HG03039 (cell line): ENCODE measurements at regions not wholly inside any gene's neighbourhood (a gene's known extent, or its start where the extent isn't known, plus 50 kb on each side); places are given as distances from the start of the nearest gene placed in this dataset.

Experiments used
- ATAC-seq: cut with Tn5 transposase; IDR thresholded peaks from one replicate; pipeline ENCODE4 v1.9.1; 2021; ENCODE audit warnings: mild to moderate bottlenecking, moderate library complexity; ENCODE audit not compliant: unreplicated experiment

DNA sequence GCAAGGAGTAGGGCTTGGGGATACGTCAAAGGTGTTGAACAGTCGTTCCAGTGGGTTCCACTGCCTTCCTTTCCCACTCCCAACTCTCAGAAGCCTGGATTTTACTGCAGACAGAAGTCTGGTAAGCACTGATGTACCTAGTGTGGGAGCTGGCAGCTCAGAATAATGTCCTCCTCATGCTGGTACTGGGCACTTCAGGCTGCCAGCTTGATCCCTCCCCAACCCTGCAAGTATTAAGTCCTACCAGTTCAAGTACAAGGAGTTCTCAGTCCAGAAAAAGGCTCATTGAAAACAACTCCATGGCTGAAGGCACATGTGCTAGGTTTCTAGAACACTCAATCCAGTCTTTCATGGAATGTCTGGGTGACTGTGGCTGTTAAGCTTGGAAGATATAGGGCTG lies 304.3 kb downstream of the NUAK1 start:
- ATAC-seq: no peak

DNA sequence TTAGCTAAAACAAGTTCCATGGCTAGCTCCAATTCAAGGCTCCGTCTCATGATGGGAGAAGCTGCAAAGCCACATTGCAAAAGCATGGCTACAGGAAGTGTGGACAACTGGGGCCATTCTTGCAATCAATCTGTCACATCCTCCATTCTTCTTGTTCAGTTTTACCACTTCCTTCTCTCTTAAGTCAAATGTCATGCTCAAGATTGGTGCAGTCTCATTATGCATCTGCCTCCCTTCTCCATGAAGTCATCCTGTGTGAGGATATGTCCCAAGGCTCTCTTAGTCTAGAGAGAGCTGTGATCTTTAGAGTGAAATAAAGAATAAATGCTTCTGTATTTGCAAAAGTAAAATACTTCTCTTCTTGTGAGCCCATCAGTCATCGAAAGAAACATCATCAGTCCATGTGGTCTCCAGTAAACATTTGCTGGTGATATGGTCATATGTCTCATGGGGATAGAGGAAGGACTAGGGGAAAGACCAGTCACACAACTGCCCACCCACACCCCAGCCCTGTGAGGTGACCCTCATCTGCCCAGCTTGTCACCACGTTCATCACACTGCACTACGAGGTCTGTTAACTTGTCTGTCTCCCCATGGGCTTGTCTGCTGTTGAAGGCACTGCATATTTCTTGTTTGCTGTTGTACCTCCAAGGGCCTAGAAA lies 303.0 kb downstream of the NUAK1 start:
- no peak for ATAC-seq

DNA sequence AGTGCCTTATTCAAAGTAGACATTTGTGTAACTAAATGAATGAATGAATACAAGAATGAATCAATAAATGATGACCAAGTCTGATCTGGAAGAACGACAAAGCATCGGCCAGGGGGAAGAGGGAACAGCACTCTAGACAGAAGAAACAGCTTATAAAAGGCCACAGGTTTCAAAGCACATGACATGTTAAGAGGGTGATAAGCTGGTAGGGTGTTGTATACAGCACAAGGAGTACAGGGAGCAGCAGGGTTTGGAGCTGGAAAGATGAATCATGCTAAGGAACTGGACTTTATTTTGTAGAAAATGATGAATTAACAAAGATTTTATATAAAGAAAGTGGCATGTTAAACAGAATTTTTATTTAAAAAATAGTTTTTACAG lies 302.5 kb downstream of the NUAK1 start:
- no peak for ATAC-seq

DNA sequence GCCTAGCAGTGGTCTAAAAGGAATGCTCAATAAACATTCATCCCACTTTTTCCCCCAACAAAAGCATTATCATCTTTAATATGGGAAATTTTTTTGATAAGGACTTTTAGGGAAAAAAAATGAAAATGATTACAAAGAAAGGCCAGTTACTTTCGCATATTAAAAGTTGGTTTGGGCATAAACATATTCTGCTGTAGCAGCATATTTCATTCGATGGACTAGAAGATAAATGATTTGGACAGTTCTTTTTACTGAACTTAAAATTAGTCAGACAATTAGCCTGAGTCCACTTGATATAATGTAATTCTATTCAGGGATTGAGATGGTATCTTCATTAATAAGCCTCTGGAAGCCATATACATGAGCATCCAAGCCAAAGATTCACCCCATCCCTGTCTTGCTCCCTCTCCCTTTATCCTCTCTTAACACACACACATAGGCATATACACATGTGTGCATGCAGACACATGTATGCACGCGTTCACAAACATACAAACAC lies 299.1 kb downstream of the NUAK1 start:
- no peak for ATAC-seq

DNA sequence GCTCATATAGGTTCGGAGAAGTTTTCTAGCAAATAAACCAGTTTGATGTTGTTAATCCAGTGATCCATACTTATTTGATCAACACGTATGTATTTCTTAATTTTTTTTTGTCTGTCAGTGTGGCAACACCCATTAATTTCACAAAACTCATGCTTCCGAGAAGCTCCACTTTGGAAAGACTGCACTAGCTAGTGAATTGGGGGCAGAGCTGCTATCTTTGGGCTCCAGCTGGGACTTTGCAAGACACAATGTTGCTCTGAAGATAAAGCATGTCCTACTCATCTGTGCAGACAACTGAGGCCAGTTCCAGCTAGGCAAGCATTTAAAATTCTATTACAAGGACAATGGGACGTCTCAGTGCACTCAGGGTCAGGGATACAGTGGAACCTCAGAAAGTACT lies 298.4 kb downstream of the NUAK1 start:
- no peak for ATAC-seq

DNA sequence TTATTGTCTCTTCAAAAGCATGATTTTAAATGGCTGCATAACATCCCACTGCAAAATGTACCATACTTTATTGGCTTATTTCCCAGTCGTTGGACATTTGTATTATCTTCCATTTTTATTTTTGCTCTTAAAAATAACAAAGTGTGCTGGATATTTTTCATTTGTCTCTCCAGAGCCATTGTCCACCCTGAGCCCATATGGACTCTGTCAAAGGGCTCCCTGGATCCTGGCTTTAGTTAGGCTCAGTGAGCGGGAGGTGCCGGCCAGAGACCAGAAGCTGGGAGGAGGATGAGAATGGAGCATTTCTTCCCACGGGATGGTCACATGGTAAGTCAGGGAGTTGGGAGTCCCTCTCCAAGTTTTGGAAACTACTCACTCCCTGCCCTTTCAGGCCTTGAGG lies 296.9 kb downstream of the NUAK1 start:
- ATAC-seq: no peak

DNA sequence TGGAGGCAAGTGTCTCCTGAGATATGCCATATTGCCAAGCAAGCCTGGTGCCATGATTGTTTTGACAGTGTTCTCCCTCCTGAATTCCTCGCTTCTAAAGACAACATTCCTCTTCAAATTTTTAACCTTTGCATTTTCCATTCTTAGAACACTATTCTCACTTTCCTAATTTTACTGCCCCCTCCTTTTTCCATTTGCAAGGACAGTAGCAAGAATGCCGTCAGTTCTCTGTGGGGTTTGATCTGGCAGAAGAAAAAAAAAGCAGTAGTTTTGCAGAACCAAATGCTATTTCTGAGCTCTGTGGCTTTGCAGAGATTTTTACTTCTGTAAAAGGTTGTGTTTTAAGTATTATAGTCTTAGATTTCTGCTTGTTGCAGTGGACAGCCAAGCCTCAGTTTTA lies 295.2 kb downstream of the NUAK1 start:
- no peak for ATAC-seq

DNA sequence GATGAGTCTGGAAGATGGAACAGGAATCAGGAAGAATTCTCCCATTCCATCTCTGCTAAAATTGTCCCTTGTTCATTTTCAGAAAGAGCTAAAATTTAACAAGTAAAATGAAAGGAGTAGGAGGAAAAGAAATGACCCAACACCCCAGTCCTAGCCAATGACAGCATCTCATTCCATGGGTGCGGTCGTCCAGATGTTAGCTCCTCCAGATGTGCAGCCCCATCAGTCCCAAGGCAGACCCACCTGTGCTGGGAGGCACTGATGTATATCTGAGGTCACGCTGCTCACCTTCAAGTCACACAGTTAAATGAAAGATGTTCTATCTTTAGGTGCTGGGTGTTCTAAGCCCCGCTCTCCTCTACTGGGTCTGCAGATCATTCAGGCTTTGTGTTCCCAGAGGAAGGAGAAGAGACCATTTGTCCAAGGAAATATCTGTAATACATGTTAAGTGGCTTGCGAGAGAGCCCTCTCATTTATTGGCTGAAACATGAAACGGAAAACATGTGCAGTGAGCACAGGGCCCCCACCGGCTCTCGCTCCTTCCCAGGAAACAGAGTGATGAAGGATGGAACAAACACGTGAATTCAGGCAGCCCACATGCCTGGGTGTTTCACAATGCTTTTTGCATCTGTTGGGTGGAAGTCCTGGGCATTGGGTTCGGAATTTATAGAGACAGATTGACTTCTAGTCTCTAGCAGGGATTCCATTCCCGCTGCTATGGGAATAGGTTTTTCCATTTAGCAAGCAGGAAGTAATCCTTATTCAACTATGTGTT lies 294.6 kb downstream of the NUAK1 start:
- no peak for ATAC-seq

DNA sequence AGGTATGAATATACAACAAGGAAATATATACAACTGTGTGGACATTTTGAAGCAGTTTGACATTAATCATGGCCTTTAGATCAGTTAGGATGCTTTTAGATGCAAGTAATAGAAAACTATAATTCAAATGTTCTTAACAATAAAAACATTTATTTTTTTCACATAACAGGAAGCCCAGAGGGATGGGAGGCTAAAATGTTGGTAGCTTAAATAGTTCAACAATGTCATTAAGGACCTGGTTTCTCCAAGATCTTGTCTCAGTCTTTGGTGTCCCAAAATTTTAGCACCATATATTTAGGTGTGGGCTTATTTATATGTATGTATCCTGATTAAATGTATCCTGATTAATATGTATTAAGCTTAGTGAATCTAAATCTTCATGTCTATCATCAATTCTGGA lies 292.4 kb downstream of the NUAK1 start:
- ATAC-seq: no peak

DNA sequence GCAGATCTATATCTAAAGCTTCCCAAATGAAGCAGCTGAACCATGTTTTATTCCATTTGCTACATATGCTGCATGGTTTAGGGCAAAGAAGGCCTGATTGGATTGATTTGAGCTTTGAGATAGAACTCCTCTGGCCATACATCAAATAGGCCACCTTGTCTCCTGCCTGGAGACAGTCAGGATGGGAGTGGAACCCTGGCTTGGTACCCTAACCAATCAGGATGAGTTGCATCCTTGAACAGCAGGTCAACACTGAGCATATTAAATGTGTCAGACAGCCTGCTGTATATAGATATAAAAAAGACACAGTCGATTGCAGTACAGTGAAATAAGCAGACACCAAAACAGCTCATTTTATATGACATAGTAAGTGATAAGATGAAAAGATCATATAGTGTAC lies 291.7 kb downstream of the NUAK1 start:
- ATAC-seq: no peak

DNA sequence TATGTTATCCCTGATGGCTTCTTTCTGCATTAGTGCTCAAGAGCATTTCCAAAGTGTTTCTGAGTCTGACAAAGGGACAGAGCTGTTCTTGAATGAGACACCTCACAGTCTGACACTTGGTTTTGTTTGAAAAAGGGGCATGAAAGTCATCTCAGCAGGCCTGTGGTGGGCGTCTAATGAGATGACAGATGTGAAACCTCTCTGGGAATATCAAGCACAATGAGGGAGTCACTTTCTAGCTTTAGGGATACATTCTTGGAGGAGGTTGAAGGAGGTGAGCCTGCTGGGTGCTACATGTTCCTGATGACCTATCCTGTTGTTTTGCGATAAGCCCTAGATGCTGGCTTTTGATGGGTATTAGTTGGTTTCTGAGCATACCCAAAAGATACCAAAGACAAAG lies 290.5 kb downstream of the NUAK1 start:
- ATAC-seq: no peak

DNA sequence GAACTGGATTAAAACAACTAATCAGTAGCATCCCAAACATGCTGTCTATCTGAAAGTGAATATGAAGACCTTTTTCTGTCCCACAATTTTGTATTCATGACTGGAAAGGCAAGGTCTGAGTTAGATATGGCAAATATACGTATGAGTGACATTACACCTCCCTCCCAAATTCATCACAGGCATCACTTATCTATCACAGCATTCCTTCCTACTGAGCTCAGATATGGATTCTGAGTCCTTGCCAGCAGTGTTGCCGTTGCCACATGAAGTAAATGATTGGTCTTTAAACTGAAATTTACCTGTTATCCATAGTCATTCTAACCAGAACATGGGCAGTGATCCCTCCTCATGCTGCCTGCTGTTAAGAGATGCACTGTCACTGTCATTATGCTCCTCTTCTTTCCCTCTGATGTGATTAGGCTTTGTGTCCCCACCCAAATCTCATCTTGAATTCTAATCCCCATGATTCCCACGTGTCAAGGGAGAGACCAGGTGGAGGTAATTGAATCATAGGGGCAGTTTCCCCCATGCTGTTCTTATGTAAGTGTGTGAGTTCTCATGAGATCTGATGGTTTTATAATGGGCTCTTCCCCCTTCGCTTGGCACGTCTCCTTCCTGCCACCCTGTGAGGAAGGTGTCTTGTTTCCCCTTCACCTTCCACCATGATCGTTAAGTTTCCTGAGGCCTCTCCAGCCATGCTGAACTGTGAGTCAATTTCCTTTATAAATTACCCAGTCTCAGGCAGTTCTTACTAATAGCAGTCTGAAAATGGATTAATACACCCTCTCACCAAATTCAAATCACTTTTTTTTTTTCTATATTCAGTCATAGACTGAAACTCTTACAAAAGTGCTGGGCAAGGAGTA lies 288.4 kb downstream of the NUAK1 start:
- ATAC-seq: no peak

DNA sequence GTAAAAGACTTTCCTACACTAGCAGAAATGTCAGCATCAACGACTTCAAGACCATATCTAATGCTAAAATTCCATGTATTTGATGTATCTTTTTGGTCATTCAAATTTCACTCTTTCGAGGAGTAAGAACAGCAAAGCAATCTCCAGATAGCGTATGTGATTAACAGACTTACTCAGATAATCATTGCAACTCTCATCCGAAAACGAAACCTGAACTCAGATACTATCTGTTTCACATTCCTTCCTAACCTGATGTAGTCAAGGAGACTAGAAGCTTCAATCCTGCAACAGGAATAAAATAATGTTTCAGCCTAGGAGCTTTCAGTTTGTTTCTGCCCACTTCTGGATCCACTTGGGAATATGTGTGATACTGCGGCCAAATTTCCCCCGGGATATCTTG lies 286.3 kb downstream of the NUAK1 start:
- no peak for ATAC-seq

DNA sequence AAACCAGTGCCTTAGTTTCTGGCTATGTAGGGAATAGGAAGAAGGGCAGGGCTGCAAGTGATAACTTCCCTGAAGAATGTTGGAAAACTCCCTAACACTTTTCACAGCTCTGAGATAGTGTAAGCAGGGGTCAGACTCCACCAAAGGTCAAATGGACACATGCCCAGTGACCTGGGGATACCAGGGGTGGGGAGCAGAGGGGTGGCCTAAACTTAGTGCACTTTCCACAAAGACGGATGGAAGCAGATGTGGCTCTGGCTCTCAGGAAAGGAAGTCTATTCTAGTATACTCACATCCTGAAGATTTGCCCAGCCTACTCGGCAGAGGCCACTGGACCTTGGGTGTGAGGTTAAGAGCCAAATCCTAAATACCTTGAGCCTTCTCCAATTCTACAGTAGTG lies 285.8 kb downstream of the NUAK1 start:
- no peak for ATAC-seq

DNA sequence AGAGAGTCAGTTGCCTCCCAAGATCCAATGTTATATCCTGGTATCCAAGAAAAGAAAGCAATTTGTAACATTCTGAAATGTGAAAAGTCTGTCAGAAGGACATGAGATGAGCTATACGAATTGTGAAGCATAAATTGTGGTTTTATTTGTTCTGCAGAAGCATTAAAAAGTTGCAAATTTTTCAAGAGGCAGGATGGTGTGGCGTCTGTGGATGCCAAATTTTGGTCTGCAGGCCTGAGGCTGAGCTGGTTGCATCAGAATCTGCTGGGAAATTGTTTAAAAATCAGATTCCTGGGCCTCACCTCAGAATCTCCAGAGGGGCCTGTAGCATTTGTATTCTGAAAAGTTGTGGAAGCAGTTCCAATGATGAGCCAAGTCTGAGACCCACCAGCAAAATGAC lies 284.7 kb downstream of the NUAK1 start:
- ATAC-seq: no peak

DNA sequence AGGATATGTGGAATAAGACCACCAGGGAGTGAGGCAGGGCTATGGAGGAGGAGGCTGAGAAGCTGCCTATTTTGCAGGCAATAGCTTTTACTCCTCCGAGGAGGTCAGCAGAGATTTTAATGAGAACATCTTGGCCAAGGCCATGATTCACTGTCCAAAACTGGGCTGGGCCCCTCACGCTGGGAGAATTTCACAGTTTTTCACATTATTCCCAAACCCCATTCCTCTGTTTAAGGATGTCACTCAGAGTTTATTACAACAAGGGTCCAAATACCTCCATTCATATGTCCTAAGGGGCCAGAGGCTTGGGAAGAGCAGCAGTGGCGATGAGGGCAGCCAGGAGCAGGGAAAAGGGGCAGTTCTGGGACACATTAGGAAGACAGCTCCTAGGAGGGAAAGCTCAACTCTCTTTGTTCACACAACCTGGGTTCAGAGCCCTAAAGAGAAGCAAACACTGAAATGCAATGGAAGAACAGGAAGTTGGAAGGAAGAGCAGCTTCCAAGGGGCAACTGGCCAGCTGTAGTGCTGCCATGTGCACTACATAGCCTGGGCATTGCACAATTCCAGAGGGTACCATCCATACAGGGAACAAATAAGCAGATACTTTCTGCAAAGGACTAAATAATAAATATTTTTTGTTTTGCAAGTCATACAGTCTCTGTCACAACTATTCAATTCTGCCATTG lies 283.2 kb downstream of the NUAK1 start:
- no peak for ATAC-seq

DNA sequence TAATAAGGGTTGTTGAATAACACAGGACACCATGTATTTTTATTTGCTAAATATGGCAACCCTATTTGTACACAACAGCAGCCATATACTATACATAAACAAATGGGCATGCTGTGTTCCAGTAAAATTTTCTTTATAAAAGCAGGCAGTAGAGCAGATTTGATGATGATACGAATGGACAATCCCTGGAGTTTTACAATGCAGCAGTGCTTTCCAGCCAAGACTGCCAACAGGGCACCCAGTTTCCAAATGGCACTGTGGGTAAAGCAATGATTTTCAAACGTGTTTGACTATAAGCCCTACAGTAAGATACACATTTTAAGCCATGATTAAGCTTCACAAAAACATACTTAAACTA lies 282.7 kb downstream of the NUAK1 start:
- ATAC-seq: no peak

DNA sequence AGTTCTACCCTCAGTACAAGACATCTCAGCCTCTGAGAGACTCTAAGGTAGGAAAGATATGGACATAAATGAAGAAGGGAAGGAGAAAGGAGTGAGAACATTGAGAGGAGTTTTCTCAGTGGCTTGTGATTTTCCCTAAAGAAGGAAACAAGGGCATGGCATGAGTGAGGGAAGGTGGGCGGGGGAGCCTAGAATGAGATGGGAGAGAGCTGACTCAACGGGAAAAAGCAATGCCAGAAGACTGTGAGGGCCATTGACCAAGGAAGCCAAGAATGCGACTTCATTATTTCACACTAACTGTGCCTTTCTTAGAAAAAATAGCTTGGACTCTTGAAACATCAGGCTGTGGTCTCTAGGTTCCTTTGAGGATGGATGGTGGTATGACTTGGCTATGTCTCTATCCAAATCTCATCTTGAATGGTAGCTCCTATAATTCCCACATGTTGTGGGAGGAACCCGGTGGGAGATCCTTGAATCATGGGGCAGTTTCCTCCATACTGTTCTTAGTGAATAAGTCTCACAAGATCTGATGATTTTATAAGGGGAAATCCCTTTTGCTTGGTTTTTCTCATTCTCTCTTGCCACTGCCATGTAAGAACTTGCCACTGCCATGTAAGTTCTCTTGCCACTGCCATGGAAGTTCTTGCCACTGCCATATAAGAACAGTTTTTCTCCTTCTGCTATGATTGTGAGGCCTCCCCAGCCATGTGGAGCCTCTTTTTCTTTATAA lies 279.6 kb downstream of the NUAK1 start:
- ATAC-seq: no peak

DNA sequence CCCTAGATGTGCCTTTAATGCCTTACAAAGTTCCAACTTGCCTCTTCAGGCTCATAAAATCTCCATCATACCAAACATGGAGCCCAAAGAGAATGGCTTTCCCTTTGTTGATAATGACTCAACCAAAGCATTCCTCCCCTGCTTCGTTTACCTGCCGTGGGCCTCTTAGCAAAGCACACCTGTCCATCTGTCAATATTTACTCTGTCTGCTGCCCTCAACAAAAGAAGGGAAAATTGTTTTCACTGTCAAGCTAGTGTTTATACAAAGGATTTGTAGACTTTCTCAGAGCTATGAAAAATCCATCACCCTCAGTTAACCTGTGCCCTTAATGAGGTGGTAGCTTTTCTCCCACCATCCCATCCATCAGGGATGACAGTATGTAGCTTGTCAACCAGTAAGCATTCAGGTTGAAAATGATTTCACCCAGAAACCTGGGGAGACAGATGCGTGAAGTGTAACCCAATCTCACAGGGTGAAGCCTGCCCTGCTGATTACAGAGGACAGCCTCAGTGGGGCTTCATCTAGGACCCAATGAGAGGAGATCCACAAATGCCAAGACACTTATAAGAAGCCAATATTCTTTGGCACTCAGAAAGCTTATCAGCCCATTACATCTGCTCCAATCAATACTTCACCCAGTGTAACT lies 278.1 kb downstream of the NUAK1 start:
- no peak for ATAC-seq

DNA sequence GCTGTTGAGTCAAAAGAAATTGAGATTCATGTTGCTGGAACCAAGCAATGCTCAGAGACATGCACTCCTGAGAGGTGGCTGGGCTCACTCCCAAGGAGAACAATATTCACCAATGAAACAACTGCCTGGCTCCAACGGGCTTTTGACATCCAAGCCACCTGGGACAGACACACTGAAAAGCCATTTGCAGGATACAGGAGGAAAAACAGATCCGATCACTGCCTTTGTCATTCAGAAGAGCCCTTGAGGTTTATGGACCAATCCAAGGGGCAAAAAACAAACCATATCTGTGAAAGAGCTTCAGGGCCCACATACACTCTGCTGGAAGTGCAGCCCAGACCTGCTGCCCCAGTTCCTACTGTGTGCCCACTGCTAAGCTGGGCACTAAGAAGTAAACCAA lies 277.5 kb downstream of the NUAK1 start:
- ATAC-seq: no peak
